SK-N-MC (cell line): ENCODE measurements at regions not wholly inside any gene's neighbourhood (a gene's known extent, or its start where the extent isn't known, plus 50 kb on each side); places are given as distances from the start of the nearest gene placed in this dataset.

ENCODE experiments used
- DNase-seq: peaks from one replicate; pipeline ENCODE4 v3.0.0-alpha.2; 2011; ENCODE audit warnings: low read depth, low spot score
- H3K27ac ChIP-seq: fragments of 200-600 bp; sonication (generic); 2 replicates; pipeline ENCODE4 v1.5.1; 2016; ENCODE audit warnings: mixed run types
- H3K36me3 ChIP-seq: fragments of 200-600 bp; sonication (generic); 2 replicates; pipeline ENCODE4 v1.6.1; 2017; ENCODE audit warnings: antibody characterized with exemption, low read length, mixed read lengths; ENCODE audit not compliant: insufficient read depth
- H3K4me3 ChIP-seq: fragments of 200-600 bp; sonication (generic); 2 replicates; pipeline ENCODE4 v1.5.1; 2016
- H3K9ac ChIP-seq: fragments of 200-600 bp; sonication (generic); 2 replicates; pipeline ENCODE4 v1.8.0; 2017; ENCODE audit warnings: mixed run types, mixed read lengths; ENCODE audit not compliant: insufficient read length
- H3K9me3 ChIP-seq: fragments of 200-600 bp; sonication (generic); 2 replicates; pipeline ENCODE4 v1.6.1; 2017; ENCODE audit warnings: low read depth, mild to moderate bottlenecking, antibody characterized with exemption, low read length, moderate library complexity, mixed read lengths
- EZH2 ChIP-seq: fragments of 200-600 bp; sonication (generic); IDR thresholded peaks from one replicate; pipeline ENCODE4 v1.6.1; 2017; ENCODE audit warnings: antibody characterized with exemption
- FOXP2 ChIP-seq: optimal IDR thresholded peaks from 2 replicates; pipeline ENCODE3; 2011; ENCODE audit warnings: mild to moderate bottlenecking, moderate library complexity; ENCODE audit not compliant: insufficient read depth; ENCODE audit errors: extremely low read length, control extremely low read depth
- POLR2AphosphoS5 ChIP-seq: IDR thresholded peaks from 2 replicates; pipeline ENCODE4 v1.6.1; 2012; ENCODE audit warnings: mild to moderate bottlenecking, low read depth, low read length, borderline replicate concordance

DNA sequence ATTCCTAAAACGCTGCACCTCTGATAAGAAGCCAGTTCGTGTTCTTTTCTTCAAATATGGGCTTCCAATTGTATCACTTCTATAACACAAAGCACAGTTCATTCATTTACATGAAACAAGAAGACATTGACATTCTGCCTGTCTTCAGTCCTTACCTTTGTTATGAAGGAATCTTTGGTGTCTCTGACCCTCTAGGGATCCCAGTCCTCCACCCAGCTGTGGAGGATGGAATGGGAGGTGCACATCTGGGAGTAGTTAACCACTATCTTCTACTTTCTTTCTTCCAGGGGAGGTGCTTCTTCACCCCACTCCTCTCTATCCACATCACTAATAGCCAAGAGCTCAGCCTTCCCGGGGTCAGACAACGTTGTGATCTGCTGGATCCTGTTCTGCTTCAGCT is 233.4 kb downstream of the CDC5L start:
- no peak for DNase-seq
- no peaks in the 10 kb centered on the region for H3K9me3 ChIP-seq
- no peaks in the 10 kb centered on the region for H3K36me3 ChIP-seq
- H3K9ac ChIP-seq = no peak overlapping the region
- no peak for TF ChIP-seq POLR2AphosphoS5
- no peak for TF ChIP-seq EZH2
- no peak for TF ChIP-seq FOXP2
- no peak overlapping the region for H3K27ac ChIP-seq
- H3K4me3 ChIP-seq = no peak overlapping the region

DNA sequence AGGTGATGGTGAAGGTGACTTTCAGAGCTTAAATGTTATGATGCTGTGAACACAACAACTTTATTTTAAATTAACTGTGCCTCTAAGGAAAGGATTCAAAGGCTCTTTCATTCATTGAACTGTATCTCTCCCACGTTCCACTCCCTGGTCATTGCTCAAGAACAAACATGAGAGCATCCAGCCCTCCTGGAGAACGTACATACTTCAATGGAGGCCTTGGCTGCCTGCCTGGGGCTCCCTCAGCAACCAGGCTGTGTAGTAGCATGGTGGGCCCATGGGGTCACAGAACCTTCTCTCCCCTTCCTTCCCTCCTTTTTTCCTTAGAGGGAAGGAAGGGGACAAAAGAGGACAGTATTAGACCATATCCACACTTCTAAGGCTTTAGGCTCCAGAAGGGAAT is 234.3 kb downstream of the CDC5L start:
- no peak overlapping the region for H3K9ac ChIP-seq
- DNase-seq = no peak
- no peaks in the 10 kb centered on the region for H3K36me3 ChIP-seq
- no peak overlapping the region for H3K4me3 ChIP-seq
- no peak overlapping the region for H3K27ac ChIP-seq
- TF ChIP-seq POLR2AphosphoS5 (no peak), FOXP2 (no peak), EZH2 (no peak)
- no peaks in the 10 kb centered on the region for H3K9me3 ChIP-seq

DNA sequence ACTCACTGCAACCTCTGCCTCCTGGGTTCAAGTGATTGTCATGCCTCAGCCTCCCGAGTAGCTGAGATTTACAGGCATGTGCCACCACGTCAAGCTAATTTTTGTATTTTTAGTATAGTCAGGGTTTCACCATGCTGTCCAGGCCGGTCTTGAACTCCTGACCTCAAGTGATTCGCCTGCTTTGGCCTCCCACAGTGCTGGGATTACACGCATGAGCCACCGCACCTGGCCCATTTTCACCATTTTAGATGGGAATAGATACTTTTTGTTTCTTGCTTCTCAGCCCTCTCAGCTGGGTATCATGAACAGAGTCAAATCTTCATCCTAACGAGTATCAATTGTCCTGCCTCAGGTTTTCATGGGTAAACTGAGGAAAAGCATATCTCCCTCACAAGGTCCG is 235.0 kb downstream of the CDC5L start:
- H3K9me3 ChIP-seq = no peaks in the 10 kb centered on the region
- no peak overlapping the region for H3K27ac ChIP-seq
- no peak for TF ChIP-seq FOXP2
- no peak for TF ChIP-seq EZH2
- no peak for TF ChIP-seq POLR2AphosphoS5
- H3K36me3 ChIP-seq = no peaks in the 10 kb centered on the region
- no peak for DNase-seq
- H3K4me3 ChIP-seq = no peak overlapping the region
- H3K9ac ChIP-seq = no peak overlapping the region

DNA sequence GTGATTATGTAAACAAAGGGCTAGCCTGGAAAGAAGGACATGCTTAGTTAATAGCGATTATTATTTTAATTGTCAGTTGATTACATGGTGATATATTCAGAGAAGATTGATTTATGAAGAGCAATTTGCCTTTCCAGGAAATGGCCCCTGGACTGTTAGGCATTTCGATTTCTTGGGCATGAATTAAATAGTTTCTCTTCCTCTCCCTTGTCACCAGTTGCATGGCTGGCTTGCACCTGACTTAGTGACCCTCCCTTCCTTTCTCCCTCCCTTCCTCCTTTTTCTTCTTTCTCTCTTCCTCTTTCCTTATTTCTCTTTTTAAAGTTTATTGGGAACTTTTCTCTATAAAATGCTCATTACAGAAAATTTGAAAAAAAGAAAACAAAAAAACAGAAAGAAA is 235.4 kb downstream of the CDC5L start:
- Histone ChIP-seq H3K9me3 (no peaks in the 10 kb centered on the region), H3K27ac (no peak overlapping the region), H3K36me3 (no peaks in the 10 kb centered on the region), H3K4me3 (no peak overlapping the region), H3K9ac (no peak overlapping the region)
- TF ChIP-seq FOXP2 (no peak), EZH2 (no peak), POLR2AphosphoS5 (no peak)
- DNase-seq = no peak

DNA sequence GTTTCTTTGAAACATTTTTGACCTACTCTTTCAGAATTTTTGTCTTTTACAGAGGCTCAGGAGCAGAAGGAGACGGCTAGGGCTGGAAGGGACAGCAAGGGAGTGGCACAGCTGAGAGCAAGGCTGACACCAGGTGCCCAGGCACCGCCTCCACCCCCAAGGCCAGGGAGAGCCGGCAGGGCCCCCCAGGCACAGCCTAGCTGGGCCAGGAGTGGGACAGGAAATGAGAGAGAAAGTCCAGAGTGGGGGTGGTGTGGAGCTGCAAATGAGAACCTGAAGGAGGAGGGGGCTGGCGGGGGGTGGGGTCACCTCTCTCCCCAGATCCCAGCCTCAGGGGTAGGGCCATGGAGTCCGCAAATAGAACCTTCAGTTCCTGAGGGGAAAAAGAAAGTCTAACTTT is 236.7 kb downstream of the CDC5L start:
- H3K9ac ChIP-seq = no peak overlapping the region
- no peaks in the 10 kb centered on the region for H3K9me3 ChIP-seq
- H3K36me3 ChIP-seq = no peaks in the 10 kb centered on the region
- TF ChIP-seq FOXP2 = no peak
- TF ChIP-seq POLR2AphosphoS5 = no peak
- TF ChIP-seq EZH2 = no peak
- no peak overlapping the region for H3K4me3 ChIP-seq
- no peak overlapping the region for H3K27ac ChIP-seq
- no peak for DNase-seq

DNA sequence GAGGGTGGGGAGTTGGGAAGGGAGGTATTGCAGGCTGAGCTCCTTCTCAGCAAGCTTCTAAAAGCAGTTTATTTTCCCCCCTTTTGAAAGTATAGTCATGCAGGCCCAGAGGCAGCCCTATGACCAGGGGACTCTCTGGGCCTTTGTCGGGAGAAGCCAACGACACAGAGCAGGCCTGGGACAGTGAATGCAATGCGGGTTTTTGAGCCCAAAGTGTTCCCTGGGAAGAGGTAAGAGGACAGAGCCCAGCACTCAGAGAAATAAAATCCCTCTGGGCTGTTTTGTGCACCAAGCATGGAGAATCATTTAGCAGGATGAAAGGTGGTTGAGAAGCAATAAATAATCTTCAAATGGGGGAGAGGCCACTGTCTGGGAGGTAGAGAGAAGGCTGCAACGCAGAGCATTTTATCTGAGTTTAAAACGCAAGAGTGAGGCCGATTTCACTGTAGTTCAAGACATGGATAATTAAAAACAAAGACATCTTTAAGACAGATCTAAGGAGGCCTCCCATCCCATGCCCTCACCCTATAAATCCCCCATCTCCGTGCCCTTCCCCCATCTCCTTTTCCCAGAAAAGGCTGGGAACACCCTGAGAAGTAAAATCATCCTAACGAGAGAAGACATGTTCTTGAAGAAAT is 237.5 kb downstream of the CDC5L start:
- H3K9ac ChIP-seq = no peak overlapping the region
- H3K4me3 ChIP-seq = no peak overlapping the region
- no peak for TF ChIP-seq FOXP2
- TF ChIP-seq POLR2AphosphoS5 = no peak
- no peak for TF ChIP-seq EZH2
- H3K27ac ChIP-seq = no peak overlapping the region
- no peaks in the 10 kb centered on the region for H3K9me3 ChIP-seq
- no peaks in the 10 kb centered on the region for H3K36me3 ChIP-seq
- no peak for DNase-seq

DNA sequence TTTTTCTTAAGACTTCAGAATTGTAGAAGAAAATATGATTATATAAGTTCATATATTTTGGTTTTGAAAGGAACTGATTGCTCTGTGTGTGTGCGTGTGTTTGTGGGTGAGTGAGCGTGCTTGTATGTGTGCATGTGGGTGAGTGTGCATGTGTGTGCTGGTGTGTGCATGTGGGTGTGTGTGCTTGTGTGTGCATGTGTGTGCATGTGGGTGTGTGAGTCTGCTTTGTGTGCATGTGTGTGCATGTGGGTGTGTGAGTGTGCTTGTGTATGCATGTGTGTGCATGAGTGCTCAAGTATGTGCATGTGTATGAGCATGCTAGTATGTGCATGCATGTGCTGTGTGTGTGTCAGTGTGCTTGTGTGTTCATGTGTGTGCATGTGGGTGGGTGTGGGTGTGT is 238.5 kb downstream of the CDC5L start:
- H3K9ac ChIP-seq = no peak overlapping the region
- H3K36me3 ChIP-seq = no peaks in the 10 kb centered on the region
- H3K4me3 ChIP-seq = no peak overlapping the region
- H3K9me3 ChIP-seq = no peaks in the 10 kb centered on the region
- TF ChIP-seq FOXP2 (no peak), EZH2 (no peak), POLR2AphosphoS5 (no peak)
- DNase-seq = no peak
- no peak overlapping the region for H3K27ac ChIP-seq

DNA sequence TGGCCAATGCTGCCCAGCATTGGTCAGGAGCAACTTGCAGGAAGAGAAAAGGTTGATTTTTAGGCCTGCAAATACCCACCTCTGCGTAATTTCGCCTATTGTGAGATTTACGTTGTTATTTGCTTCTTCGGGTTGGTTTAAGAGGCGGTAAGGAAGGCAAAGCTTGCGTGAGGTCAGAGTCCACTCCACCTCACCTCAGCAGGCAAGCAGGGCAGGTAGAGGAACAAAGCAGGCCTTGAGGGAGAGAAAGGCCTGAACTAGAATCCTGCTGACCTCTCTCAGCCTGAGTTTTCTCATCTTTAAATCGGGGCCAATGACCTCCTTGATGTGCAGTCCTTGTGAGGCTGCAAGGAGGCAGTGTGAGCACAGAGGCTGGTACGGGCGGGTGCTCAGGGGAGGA is 239.1 kb downstream of the CDC5L start:
- Histone ChIP-seq H3K4me3 (no peak overlapping the region), H3K27ac (no peak overlapping the region), H3K9ac (no peak overlapping the region), H3K9me3 (no peaks in the 10 kb centered on the region), H3K36me3 (no peaks in the 10 kb centered on the region)
- TF ChIP-seq EZH2 = no peak
- TF ChIP-seq FOXP2 = no peak
- TF ChIP-seq POLR2AphosphoS5 = no peak
- no peak for DNase-seq
